Smooth muscle cell (in vitro differentiated cells): ENCODE measurements at regions not wholly inside any gene's neighbourhood (a gene's known extent, or its start where the extent isn't known, plus 50 kb on each side); places are given as distances from the start of the nearest gene placed in this dataset.

Experiments used
- DNase-seq: peaks from one replicate; lab custom pipeline; 2025; ENCODE audit not compliant: unreplicated experiment; lab: John Stamatoyannopoulos, UW
- H2AFZ ChIP-seq: fragments of 200-600 bp; sonication (generic); 2 replicates; pipeline ENCODE4 v1.6.0; 2016; ENCODE audit warnings: antibody characterized with exemption, low read depth, mild to moderate bottlenecking
- H3F3A ChIP-seq: fragments of 200-600 bp; sonication (generic); 2 replicates; pipeline ENCODE4 v1.6.0; 2017; ENCODE audit warnings: antibody characterized with exemption, low read depth
- H3K27ac ChIP-seq: fragments of 200-600 bp; sonication (generic); 2 replicates; pipeline ENCODE4 v1.5.1; 2016; ENCODE audit warnings: low read depth, mild to moderate bottlenecking
- H3K27me3 ChIP-seq: fragments of 200-600 bp; sonication (generic); 2 replicates; pipeline ENCODE4 v1.6.1; 2016; ENCODE audit warnings: low read depth, mild to moderate bottlenecking
- H3K36me3 ChIP-seq: fragments of 200-600 bp; sonication (generic); 2 replicates; pipeline ENCODE4 v1.5.1; 2016; ENCODE audit warnings: low read depth
- H3K4me1 ChIP-seq: fragments of 200-600 bp; sonication (generic); 2 replicates; pipeline ENCODE4 v1.5.1; 2016; ENCODE audit warnings: low read depth
- H3K4me2 ChIP-seq: fragments of 200-600 bp; sonication (generic); 2 replicates; pipeline ENCODE4 v1.6.0; 2016; ENCODE audit warnings: mild to moderate bottlenecking
- H3K4me3 ChIP-seq: fragments of 200-600 bp; sonication (generic); 2 replicates; pipeline ENCODE4 v1.5.1; 2016; ENCODE audit warnings: mild to moderate bottlenecking
- H3K79me2 ChIP-seq: fragments of 200-600 bp; sonication (generic); 2 replicates; pipeline ENCODE4 v1.6.0; 2016; ENCODE audit warnings: low read depth, mild to moderate bottlenecking
- H3K9ac ChIP-seq: fragments of 200-600 bp; sonication (generic); 2 replicates; pipeline ENCODE4 v1.6.0; 2016; ENCODE audit warnings: low read depth
- H3K9me3 ChIP-seq: fragments of 200-600 bp; sonication (generic); replicated peaks from 2 replicates; pipeline ENCODE4 v1.5.1; 2016; ENCODE audit warnings: low read depth
- H4K20me1 ChIP-seq: fragments of 200-600 bp; sonication (generic); 2 replicates; pipeline ENCODE4 v1.6.0; 2016; ENCODE audit warnings: low read depth
- WGBS: methylation state at CpG from one replicate; pipeline ENCODE4 v1.1.7; 2016; ENCODE audit warnings: low lambda C conversion rate; 5-methylcytosine and 5-hydroxymethylcytosine counted together
- TF ChIP-seq, protein P1 (sequence below): fragments of 200-600 bp; sonication (generic); IDR thresholded peaks from 2 replicates; pipeline ENCODE4 v1.5.1; 2017; ENCODE audit warnings: borderline replicate concordance, mild to moderate bottlenecking, antibody characterized with exemption; ENCODE audit not compliant: insufficient read depth, poor library complexity, severe bottlenecking

- Histone ChIP-seq H3K4me3 (no peak overlapping the region), H3K27ac (no peak overlapping the region), H3K27me3 (no peaks in the 10 kb centered on the region), H3K9me3 (peaks cover 7% of the 10 kb centered on the region), H3K4me1 (no peaks in the 10 kb centered on the region), H3F3A (peaks cover 4% of the 10 kb centered on the region), H3K4me2 (no peak overlapping the region), H2AFZ (no peak overlapping the region), H4K20me1 (no peaks in the 10 kb centered on the region), H3K36me3 (no peaks in the 10 kb centered on the region), H3K9ac (no peak overlapping the region), H3K79me2 (no peaks in the 10 kb centered on the region)
- TF ChIP-seq, protein P1, sequence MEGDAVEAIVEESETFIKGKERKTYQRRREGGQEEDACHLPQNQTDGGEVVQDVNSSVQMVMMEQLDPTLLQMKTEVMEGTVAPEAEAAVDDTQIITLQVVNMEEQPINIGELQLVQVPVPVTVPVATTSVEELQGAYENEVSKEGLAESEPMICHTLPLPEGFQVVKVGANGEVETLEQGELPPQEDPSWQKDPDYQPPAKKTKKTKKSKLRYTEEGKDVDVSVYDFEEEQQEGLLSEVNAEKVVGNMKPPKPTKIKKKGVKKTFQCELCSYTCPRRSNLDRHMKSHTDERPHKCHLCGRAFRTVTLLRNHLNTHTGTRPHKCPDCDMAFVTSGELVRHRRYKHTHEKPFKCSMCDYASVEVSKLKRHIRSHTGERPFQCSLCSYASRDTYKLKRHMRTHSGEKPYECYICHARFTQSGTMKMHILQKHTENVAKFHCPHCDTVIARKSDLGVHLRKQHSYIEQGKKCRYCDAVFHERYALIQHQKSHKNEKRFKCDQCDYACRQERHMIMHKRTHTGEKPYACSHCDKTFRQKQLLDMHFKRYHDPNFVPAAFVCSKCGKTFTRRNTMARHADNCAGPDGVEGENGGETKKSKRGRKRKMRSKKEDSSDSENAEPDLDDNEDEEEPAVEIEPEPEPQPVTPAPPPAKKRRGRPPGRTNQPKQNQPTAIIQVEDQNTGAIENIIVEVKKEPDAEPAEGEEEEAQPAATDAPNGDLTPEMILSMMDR: no peak
- 92% methylated on average over 1 of the region's 1 CpG for WGBS
- no peak for DNase-seq
Observed at GRCh38 chr12:72793796-72794195, 521.6 kb downstream of the TRHDE start.

- TF ChIP-seq, protein P1: no peak
- no peaks in the 10 kb centered on the region for H3K36me3 ChIP-seq
Observed at GRCh38 chr12:72815421-72815820, 543.3 kb downstream of the TRHDE start.

GRCh38 chr12:72828662-72829324, 556.6 kb downstream of the TRHDE start:
- DNase-seq: no peak
- H3K36me3 ChIP-seq: no peaks in the 10 kb centered on the region
- H3K9me3 ChIP-seq: no peaks in the 10 kb centered on the region
- H3K9ac ChIP-seq: no peak overlapping the region
- H3K79me2 ChIP-seq: no peaks in the 10 kb centered on the region
- no peaks in the 10 kb centered on the region for H3F3A ChIP-seq
- H3K27me3 ChIP-seq: no peaks in the 10 kb centered on the region
- H2AFZ ChIP-seq: no peak overlapping the region
- WGBS: 98% methylated on average over 2 of the region's 2 CpGs
- TF ChIP-seq, protein P1: no peak
- H3K4me2 ChIP-seq: no peak overlapping the region
- H3K4me3 ChIP-seq: no peak overlapping the region
- H3K27ac ChIP-seq: no peak overlapping the region
- no peaks in the 10 kb centered on the region for H3K4me1 ChIP-seq
- H4K20me1 ChIP-seq: no peaks in the 10 kb centered on the region

More at GRCh38 chr12:72815421-72815820, 543.3 kb downstream of the TRHDE start:
- H3K79me2 ChIP-seq: no peaks in the 10 kb centered on the region
- H3K9ac ChIP-seq: no peak overlapping the region
- no peak overlapping the region for H3K27ac ChIP-seq
- H3K4me3 ChIP-seq: no peak overlapping the region
- H3K27me3 ChIP-seq: no peaks in the 10 kb centered on the region
- H4K20me1 ChIP-seq: no peaks in the 10 kb centered on the region
- no peaks in the 10 kb centered on the region for H3K4me1 ChIP-seq
- H3F3A ChIP-seq: no peaks in the 10 kb centered on the region
- H3K4me2 ChIP-seq: no peak overlapping the region
- H3K9me3 ChIP-seq: no peaks in the 10 kb centered on the region
- no peak overlapping the region for H2AFZ ChIP-seq
- no peak for DNase-seq

DNA sequence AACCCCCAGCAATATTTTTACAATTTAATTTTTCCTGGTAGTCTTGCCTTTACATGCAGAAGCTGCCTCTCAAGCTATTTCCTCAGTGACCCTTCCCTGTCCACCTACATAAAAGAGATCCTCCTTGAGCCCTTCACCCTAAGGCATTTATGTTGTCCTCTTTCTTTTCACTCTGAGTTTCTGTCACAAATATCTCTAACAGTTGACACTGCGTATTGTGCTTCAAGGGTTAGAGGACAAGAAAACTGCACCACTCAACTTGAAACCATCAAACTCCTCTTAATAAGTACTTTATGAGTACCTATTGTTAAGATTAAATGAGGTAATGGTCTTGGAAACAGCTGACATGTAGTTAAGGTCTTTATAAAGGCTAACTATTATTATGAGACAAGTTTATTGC, 557.7 kb downstream of the TRHDE start:
- Histone ChIP-seq H3K79me2 (no peaks in the 10 kb centered on the region), H3K36me3 (no peaks in the 10 kb centered on the region), H2AFZ (no peak overlapping the region), H3F3A (no peaks in the 10 kb centered on the region), H3K9me3 (no peaks in the 10 kb centered on the region), H3K4me1 (no peaks in the 10 kb centered on the region), H4K20me1 (no peaks in the 10 kb centered on the region), H3K27ac (no peak overlapping the region), H3K27me3 (no peaks in the 10 kb centered on the region), H3K4me2 (no peak overlapping the region), H3K4me3 (no peak overlapping the region), H3K9ac (no peak overlapping the region)
- 95% methylated on average over 1 of the region's 1 CpG for WGBS
- DNase-seq: no peak
- TF ChIP-seq, protein P1: no peak
